NCI-H526 (cell line): ENCODE measurements at regions not wholly inside any gene's neighbourhood (a gene's known extent, or its start where the extent isn't known, plus 50 kb on each side); places are given as distances from the start of the nearest gene placed in this dataset.

ENCODE experiments used
- DNase-seq, 2 experiments: peaks; one replicate each; lab custom pipeline; 2025; lab: John Stamatoyannopoulos, UW

- DNase-seq = no peak
Measured at GRCh38 chr18:40559556-40559955, 1395.5 kb upstream of the PIK3C3 start.

GRCh38 chr18:40558706-40559392 lies 1396.2 kb upstream of the PIK3C3 start:
- no peak for DNase-seq

- no peak for DNase-seq
Measured at GRCh38 chr18:40555914-40556313, 1399.1 kb upstream of the PIK3C3 start.

- no peak for DNase-seq
Measured at GRCh38 chr18:40553029-40553428, 1402.0 kb upstream of the PIK3C3 start.

- DNase-seq = no peak
Measured at GRCh38 chr18:40546875-40547274, 1408.2 kb upstream of the PIK3C3 start.

- DNase-seq = no peak
Measured at GRCh38 chr18:40534723-40535122, 1420.3 kb upstream of the PIK3C3 start.

- DNase-seq = no peak
Measured at GRCh38 chr18:40532046-40532445, 1423.0 kb upstream of the PIK3C3 start.

- DNase-seq = no peak
Measured at GRCh38 chr18:40531051-40531450, 1424.0 kb upstream of the PIK3C3 start.

- peak in 1 of 2 experiments; percentile 2 for DNase-seq
Measured at GRCh38 chr18:40529478-40529877, 1425.6 kb upstream of the PIK3C3 start.

- no peak for DNase-seq
Measured at GRCh38 chr18:40524881-40525280, 1430.2 kb upstream of the PIK3C3 start.

- no peak for DNase-seq
Measured at GRCh38 chr18:40523287-40523686, 1431.7 kb upstream of the PIK3C3 start.

- DNase-seq = no peak
Measured at GRCh38 chr18:40501026-40501425, 1454.0 kb upstream of the PIK3C3 start.

- DNase-seq = no peak
Measured at GRCh38 chr18:40494603-40495002, 1460.4 kb upstream of the PIK3C3 start.

- no peak for DNase-seq
Measured at GRCh38 chr18:40493316-40493715, 1461.7 kb upstream of the PIK3C3 start.

GRCh38 chr18:40489301-40489700 lies 1465.7 kb upstream of the PIK3C3 start:
- DNase-seq = no peak

GRCh38 chr18:40485318-40485717 lies 1469.7 kb upstream of the PIK3C3 start:
- DNase-seq = no peak

- DNase-seq = no peak
Measured at GRCh38 chr18:40473221-40474029, 1481.6 kb upstream of the PIK3C3 start.

GRCh38 chr18:40470723-40471122 lies 1484.3 kb upstream of the PIK3C3 start:
- DNase-seq = no peak

GRCh38 chr18:40469851-40470250 lies 1485.2 kb upstream of the PIK3C3 start:
- DNase-seq = no peak

- no peak for DNase-seq
Measured at GRCh38 chr18:40469316-40469715, 1485.7 kb upstream of the PIK3C3 start.

GRCh38 chr18:40464032-40464431 lies 1491.0 kb upstream of the PIK3C3 start:
- DNase-seq = no peak

- no peak for DNase-seq
Measured at GRCh38 chr18:40453903-40454302, 1501.1 kb upstream of the PIK3C3 start.

- no peak for DNase-seq
Measured at GRCh38 chr18:40452599-40452998, 1502.4 kb upstream of the PIK3C3 start.

- DNase-seq = no peak
Measured at GRCh38 chr18:40450751-40451150, 1504.3 kb upstream of the PIK3C3 start.
